HPDE6-E6E7 (cell line): ENCODE measurements at regions not wholly inside any gene's neighbourhood (a gene's known extent, or its start where the extent isn't known, plus 50 kb on each side); places are given as distances from the start of the nearest gene placed in this dataset.
A peak's percentile ranks its signal among the peaks of the same experiment; 100 is the strongest.

Experiments
- DNase-seq: peaks from one replicate; pipeline ENCODE4 v3.0.0; 2011; ENCODE audit warnings: missing footprints; ENCODE audit errors: extremely low spot score

DNA sequence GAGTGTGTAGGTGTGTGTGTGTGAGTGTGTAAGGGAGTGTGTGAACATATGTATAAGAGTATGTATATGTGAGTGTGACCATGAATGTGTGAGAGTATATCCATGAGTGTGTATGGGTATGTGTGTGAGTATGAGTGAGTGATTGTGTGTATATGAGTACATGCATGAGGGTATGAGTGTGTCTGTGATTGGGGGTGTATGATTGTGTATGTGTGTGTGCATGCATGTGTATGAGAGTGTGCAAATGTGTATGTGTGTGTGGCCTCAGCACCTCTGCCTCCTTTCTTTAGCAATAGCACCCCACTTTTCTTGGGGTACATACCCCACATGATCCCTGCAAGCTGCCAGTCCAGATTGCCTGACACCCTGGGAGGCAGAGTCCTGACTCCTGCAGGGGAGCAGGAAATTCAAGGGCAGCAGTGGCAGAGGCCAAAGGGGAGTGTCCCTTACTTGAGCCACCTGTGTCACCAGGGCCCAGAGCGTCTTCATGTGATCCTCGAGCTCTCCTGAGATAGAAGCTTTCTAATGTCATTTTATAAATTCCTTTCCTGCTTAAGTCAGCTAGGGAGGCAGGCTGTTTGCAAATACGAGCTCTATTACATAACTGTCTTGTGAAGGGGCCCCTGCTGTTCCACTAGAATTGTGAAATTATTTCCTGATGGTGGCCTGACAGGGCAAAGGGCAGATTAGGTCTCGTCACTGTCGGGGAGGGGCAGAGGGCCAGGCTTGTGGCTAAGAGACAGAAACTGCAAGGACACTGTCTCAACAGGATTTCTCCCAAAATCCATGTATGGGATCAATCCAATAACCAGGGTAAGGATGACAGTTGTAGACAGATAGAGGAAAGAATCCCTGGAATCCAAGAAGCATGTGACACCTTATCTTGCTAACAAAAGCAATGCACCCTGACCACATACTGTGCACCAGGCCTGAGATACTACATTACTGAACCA is 389.1 kb downstream of the GADD45G start:
- no peak for DNase-seq

GRCh38 chr9:89994988-89995613 is 390.3 kb downstream of the GADD45G start:
- no peak for DNase-seq

DNA sequence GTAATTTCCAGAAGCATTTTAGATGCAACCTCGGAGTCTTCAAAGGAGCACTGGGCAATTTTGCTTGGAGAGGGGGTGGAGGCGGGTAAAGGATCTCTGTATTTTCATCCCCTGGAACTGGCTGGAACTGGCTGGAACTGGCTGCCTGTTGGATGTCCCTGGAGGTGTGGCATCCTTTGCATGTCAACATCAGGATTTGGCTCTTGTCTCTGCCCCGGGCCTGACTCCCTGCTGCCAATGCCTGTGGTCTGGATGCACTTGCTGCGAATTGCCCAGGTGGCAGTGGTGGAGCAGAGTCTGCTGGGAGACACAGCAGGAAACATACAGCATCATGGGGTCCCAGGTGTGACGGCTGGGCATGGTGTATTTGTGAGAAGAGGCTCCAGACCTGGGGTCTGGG is 391.3 kb downstream of the GADD45G start:
- DNase-seq: no peak

DNA sequence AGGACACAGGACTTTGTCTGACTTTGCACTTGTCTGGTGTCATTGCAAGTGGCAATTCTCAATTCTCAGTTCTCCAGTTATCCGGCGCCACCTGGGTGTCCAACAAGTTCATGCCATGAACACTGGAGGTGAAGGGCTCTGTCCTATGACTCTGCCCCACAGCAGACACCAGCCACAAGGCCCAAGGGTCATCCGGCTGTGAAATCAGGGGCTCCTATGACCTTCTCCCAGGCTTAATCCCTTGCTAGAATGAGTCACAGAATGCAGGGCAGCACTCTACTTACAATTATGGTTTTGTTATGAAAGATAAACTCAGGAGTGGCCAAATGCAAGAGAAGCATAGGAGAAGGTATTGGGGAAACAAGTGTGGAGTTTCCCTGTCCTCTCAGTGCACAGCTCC is 392.0 kb downstream of the GADD45G start:
- DNase-seq: no peak

GRCh38 chr9:89998633-89999032 is 393.8 kb downstream of the GADD45G start:
- no peak for DNase-seq

GRCh38 chr9:89999176-89999533 is 394.3 kb downstream of the GADD45G start:
- DNase-seq: peak; percentile 64

- DNase-seq: no peak
These were observed 394.9 kb downstream of the GADD45G start for GRCh38 chr9:89999534-90000370.

DNA sequence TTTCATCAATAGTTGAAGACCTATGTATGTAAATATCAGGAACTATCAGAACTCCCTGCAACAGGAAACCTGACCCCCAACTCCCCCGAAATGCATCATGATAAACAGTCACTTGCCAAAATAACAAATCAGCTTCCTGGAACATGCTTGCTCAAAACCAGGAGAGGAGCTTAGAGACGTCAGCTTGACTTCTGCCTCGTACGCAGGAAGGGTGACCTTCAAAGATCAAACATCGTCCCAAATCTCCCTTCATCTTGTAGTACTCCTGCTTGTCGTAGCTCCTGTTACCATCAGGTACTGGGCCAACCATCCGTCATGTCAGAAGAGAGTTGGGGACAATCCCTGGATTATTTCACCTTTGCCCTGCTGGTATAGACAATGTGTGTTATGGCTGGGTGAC is 396.1 kb downstream of the GADD45G start:
- DNase-seq: no peak

DNA sequence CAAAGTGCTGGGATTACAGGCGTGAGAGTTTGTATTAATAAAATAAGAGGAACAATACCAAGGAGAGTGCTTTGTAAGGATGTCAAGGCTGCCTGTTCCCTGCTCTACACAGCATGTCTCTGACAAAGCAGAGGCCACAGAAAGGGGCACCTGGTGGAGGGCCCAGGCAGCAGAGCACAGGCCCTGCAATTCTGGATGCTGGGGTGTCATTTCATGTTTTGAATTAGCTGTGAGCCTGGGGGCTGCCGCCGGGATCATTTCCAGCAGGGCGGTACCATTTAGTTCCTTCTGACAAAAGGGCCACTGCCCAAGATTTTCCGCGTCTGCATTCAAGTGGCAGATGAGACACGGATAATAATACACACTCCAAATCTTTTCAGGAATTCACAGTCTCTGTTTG is 396.9 kb downstream of the GADD45G start:
- no peak for DNase-seq

GRCh38 chr9:90002397-90003271 is 397.8 kb downstream of the GADD45G start:
- no peak for DNase-seq

- DNase-seq: no peak
These were observed 400.6 kb downstream of the GADD45G start for GRCh38 chr9:90005388-90005787.

DNA sequence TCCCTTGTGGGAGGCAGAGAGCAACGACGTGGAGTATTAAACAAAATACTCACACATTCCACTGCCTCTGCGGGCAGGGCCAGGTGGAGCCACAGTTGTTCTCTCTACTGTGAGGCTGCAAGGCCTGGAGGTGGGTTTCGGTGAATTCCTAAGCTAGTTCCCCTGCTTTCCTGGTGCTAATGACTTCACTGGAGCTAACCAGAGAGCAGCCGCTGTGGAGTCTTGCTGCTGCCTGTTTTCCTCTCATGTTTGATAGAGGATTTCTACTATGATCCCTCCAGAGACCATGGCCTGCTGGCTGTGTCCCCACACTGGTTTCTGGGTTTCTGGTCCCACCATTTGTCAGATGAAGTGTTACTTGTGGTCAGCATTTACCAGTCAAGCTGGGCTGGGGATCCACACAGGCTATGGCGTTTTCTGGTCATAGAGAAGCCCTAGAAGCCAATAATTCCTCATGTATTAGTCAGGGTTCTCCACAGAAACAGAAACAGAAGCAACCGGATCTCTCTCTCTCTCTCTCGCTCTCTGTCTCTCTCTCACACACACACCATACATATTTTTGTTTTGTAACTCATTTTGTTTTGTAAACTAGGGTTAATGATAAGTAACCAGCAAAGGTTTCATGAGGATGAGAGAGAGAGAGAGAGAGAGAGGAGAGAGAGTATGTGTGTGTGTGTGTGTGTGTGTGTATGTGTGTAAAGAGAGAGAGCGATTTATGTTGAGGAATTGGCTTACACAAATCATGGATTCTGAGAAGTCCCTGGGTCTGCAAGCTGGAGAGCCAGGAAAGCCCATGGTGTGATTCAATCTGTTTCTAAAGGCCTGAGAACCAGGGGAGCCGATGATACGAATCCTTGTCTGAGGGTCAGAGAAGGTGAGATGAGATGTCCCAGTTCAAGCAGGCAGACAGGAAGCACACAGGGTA is 403.0 kb downstream of the GADD45G start:
- peak; percentile 34 for DNase-seq

- DNase-seq: no peak
These were observed 404.6 kb downstream of the GADD45G start for GRCh38 chr9:90009447-90009846.

GRCh38 chr9:90010793-90011192 is 406.0 kb downstream of the GADD45G start:
- no peak for DNase-seq

DNA sequence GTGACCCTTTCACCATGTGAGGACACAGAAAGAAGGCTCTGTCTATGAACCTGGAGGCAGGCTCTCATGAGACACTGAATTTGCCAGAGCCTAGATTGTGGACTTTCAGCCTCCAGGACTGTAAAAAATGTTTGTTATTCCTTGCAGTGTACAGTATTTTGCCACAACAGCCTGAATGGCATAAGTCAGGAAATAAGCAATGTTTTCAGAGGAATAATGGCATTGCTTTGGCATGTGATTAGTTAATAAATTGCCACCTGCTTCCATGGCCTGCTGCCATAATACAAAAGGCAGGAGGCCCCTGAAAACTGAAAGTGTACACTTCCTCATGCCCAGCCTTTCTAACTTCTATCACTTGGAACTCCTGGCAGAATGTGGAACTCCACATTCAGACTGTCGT is 408.1 kb downstream of the GADD45G start:
- DNase-seq: no peak

DNA sequence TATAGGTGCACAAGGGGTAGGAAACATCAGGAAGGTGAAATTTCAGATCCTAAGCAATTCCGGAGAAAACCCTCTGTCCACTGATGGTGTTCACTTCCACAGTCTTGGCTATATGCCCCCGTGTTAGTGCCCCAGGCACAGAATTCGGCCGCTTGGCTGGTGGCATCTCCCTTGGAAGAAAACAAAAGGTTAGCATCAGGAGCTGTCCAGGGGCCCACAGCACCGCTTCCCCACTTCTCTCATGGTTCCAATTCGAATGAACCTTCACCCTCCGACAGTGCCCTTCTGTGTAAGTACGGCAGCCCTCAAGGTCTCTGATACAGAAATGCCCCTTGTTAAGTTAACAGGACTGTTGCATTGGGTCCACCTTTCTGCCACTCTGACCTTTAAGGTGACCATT is 409.0 kb downstream of the GADD45G start:
- DNase-seq: no peak

DNA sequence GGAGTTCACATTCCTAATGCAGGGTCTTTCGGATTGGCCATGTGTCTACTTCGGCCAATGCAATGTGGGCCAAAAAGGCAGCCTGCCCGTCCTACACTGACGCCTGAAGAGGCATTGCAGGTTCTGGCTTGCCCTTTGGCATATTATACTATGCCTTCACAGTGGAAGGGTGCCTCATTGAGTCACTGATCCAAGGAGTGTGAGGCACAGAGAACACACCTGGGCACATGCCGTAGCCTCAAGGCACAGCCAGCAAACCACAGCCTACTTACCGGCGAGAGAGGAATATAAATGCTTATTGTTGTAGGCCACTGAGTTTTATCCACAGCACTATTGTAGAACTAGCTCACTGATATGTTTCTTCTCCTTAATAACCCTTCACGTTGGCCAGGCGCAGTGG is 409.6 kb downstream of the GADD45G start:
- peak; percentile 84 for DNase-seq

DNA sequence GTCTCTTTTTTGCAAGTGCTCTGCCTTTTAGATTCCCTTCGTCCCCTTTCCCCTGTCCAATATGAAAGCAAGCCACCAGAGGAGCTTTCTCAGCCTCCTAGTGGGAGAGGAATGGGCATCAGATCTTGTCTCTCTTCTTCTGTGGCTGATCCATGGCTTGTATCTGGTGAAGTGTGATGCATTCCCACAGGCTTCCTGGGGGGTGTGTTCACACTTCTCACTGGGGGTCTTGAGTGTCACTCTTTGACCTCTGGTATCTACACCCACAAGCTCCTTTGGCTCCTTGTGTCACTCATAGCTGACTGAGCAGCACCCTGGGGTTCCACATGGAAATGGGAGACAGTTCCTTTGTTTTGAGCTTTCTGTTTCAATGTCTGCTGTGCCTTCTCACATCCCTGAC is 411.5 kb downstream of the GADD45G start:
- DNase-seq: no peak

DNA sequence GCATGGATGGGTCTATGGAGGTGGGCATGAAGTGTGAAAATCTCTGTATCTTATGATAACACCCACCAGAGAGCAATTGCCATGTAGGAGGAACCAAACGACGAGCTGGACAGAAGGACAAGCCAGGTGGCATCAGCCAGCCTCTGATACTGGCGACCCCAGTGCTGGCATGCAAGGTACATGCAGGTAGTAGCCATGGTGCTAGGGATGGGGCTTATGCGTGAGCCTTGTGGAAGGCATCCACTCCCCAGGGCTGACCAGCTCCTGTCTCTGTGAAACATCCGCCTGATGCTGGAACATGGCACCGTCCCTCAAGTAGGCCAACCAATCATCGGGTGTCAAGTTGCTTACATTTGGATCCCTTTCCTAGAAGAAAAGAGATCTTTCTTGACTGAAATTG is 412.9 kb downstream of the GADD45G start:
- no peak for DNase-seq

DNA sequence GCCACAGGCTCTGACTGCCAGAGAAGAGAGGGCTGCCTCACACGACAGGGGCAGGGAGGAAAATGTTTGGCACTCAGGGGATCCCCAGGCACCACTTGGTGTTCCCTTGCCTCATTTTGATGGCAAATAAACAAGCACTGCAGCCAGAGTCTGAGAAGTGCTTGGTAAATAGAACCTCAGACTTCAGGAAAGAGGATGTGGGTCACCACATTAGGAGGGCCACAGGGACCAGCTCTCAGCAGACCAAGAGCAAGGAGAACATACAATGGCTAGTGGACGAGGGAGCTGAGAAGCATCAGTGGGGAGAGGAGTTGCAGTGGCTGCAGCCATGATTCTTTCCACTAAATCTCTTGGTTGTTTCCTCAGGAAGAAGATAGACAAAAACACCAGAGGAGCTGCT is 413.9 kb downstream of the GADD45G start:
- no peak for DNase-seq
